ENCODE measurements at regions not wholly inside any gene's neighbourhood (a gene's known extent, or its start where the extent isn't known, plus 50 kb on each side); places are given as distances from the start of the nearest gene placed in this dataset.
"Not testable (repeated sequence)": the region's sequence is repeated elsewhere in the genome, so short reads cannot be mapped to it uniquely, and the experiment has no call there.

DNA sequence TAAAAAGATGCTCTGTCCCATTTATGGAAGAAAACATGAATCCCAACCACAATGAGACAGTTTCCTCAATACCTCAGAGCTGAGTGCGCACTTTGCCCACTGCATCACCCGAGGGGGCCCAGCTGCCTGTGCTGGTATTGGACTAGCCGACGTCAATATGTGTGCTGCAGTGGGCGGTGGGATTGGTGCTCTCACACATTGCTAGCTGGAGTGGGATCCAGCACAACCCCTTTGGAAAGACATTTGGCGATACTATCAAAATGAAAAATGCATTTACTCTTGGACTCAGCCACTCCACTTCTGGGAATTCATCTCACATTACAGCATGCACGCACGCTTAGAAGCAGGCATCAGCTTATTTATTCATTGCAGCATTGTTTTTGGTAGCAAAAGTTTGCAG lies 289.2 kb upstream of the FOXF1 start:
- no peak for DNase-seq

DNA sequence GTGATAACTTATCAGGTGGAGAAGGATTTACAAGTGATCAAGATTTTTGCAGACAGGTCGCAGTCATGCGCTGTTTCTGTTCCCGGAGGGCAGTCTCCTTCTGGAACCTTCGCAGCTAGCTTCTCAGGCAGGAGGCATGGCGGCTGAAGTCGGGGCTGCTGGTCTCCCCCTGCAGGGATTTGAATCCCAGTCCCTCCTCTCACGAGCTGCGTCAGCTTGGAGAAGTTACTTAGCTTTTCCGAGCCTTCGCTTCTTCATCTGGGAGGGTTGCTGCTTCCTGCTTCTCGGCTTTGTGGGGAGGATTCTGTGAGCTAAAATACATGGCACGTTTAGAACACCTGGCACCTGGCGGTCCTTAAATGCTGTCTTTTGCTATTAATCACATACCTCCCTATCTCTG lies 287.8 kb upstream of the FOXF1 start:
- no peak for DNase-seq

DNA sequence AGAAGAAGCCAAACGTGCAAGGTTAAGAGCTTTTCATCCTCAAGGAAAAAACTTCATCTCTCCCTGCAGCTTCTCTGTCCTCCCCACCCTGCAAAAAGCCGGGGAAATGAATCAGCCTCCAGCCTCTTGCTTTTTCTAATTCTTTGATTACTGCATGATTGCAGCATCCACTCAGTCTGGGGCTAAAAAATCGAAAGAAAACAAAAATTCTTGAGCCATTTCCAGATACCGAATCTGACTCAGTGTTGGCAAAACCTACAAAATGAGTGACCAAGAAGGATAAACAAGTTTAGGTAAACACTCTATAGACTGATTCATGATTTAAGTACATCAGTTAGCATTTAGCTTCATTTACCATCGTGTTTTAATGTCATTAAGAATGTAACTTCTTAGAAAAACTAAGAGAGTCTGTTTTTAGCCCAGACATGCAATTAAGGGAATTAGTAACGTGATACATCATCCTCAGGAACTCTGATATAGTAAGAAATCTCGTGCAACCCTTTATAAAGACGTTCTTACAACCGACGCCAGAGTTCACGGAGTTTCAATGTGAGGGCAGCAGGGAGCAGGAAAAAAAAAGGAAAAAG lies 287.3 kb upstream of the FOXF1 start:
- no peak for DNase-seq

DNA sequence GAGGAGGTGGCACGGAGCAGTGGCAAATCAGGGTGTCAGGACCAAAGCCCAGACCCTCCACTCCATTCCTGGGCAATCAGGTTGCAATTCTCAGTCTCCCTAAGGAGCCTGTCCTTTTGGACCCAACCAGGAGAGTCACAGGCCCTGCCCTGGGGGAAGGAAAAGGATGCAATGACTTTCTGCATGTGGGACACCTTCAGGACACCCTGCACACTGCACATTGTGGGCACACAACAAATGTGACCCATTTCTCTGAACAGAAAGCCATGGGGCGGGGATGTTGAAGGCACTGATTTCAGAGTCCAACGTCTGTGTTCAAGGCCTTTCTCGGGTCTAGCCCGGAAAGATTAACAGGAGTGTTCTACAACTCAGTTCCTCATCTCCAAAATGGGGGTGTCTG lies 286.2 kb upstream of the FOXF1 start:
- no peak for DNase-seq

DNA sequence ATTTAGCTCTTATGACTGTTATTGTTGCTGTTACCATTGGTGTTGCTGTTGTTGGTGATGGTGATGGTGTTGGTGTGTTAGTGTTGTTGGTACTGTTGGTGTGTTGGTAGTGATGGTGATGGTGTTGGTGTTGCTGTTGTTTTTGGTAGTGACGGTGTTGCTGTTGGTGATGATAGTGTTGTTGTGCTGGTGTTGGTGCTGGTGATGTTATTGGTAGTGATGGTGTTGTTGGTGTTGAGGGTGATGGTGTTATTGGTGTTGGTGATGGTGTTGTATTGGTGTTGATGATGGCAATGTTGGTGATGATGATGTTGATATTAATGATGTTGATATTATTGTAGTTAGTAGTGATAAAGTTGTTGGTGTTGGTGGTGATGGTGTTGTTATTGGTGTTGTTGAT lies 285.7 kb upstream of the FOXF1 start:
- no peak for DNase-seq

DNA sequence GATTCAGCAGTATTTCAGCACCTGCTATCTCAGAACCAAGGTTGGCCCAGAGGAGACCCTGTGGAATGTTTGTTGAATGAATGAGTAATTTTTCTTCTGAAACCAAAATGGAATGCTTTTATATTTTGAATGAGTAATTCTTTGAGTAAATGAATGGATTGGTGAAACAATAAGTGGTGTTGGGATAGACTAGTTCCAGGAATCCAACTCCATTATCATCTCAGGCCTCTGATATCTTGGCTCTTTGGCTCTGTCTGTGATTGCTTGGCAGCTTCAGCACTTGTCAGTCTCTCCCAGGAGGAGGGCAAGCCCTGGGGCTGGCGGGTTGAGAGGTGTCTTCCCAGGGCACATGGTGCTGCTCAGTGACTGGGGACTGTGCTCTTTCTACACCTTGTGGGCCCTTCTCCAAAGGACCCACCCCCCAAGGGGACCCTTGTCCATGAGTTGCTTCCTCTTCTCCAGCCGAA lies 284.4 kb upstream of the FOXF1 start:
- no peak for DNase-seq

DNA sequence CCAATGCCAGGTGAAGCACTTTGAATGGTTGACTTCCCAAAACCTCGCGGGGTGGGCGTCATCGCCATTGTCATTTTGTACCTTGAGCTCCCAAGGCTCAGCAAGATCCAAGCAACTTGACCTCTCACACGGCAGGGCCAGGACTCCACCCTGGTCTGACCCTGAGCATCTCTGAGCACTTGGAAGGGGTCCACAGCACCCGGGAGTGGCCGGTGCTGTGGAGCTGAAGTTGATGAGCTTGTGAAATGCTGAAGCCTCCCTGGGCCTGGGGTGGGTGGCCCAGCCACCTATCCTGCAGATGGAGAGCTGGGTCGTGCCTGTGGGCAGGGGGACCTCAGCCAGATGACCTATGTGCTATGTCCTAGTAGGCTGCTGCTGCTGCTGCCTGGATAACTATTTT lies 283.3 kb upstream of the FOXF1 start:
- DNase-seq, result no peak

DNA sequence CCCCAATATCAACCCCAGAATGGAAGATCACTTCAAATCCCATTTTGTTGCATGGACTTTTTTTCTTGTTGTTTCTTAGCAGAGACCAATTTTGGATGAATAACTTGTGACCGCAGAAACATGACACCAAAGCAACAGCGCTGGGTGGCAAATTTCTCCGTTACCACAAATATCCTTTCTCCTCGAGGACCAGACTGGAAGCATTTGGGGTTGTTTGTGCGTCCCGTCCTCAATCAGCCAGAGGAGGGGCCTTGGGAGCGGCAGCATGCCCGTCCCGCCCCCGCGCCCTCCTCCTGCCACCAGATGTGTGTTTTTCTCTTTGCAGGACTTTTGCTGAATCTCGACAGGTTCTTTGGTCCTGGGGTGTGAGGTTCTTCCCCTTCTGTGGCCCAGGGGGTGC lies 282.5 kb upstream of the FOXF1 start:
- no peak for DNase-seq

DNA sequence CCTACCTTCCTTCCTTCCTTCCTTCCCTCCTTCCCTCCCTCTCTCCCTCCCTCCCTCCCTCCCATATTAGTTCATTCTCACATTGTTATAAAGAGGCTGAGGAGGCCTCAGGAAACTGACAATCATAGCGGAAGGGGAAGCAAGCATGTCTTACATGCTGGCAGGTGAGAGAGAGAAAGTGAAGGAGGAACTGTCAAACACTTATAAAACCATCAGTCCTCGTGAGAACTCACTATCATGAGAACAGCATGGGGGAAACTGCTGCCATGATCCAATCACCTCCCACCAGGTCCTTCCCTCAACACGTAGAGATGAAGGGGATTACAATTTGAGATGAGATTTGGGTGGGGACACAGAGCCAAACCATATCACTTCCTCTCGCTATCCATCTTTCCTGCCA lies 281.6 kb upstream of the FOXF1 start:
- DNase-seq, result no peak

DNA sequence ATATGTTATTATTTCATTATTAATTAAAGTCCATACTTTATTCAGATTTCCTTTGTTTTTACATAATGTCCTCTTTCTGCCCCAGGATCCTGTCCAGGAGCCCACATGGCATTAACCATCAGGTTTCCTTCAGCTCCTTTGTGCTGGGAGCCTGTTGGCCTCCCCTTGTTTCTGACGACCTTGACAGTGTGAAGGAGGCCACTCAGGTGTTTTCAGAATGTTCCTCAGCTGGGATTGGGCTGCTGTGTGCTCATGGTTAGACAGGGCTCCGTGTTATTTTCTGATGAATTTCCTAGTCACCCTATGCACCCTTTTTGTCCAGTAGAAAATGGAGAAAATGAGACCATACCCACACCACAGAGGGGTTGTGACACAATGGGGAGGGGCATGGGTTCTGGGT lies 281.0 kb upstream of the FOXF1 start:
- DNase-seq, result no peak

DNA sequence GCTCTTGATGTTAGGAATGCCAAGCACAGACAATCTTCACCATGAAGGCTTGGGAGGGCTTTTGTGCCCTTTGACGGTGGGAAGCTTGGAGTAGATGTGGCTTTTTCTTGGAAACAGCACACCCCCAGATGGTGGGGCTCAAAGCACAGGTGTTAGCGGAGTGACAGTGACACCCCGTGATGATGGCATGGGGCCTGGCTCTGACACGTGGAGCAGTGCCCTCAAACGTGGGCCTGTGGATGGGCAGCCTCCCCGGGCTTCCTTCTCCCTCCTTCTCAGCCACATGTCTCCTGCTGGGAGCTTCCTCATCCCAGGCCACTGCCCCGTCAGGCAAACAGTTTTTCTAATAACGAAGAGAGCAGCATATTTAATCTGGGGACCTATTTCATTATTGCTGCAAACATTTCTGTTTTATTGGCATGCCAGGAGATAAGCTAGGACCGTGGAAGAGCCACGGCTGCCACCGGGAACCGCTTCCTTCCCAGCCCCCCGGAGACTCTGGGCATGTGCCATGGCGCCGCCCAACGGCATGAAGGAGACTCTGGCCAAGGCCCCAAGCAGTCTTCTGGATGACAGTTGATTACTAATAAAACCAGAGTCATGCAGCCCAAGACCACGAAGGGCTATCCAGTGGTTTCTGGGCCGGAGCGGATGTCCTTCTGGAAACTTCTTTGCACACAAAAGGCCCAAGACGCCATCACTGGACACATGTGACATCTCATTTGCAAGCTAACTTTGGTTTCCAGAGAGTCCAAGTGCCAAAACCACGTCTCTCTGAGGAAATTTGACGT lies 280.3 kb upstream of the FOXF1 start:
- DNase-seq, result no peak

DNA sequence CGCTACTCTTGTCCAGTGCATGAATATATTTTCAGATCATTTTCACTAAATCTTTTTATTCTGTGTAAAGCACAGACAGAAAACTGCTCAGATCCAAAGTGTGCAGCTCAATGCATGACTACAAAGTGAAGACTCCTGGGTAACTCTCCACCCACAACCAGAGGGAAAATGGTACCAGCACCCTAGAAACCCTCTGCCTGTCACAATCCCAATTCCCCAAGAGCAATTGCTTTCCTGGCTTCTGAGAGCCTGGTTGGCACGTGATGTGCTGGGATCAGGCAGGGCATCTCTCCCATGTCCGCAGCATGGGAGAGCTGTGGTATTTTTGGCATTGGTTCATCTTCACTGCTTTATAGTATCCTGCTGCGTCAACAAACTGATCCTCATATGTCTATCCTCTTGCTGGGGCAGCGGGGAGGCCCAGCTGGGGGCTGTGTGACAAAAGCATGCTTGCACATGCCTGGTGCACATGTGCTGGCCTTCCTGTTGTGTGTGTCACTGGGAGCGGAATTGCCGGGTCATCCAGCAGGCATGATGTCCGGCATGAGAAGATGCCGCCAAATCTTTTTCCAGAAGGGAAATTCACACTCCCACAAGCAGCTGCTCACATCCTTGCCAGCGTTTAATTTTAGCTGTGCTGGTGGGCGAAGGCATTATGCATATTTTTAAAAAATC lies 278.9 kb upstream of the FOXF1 start:
- no peak for DNase-seq

DNA sequence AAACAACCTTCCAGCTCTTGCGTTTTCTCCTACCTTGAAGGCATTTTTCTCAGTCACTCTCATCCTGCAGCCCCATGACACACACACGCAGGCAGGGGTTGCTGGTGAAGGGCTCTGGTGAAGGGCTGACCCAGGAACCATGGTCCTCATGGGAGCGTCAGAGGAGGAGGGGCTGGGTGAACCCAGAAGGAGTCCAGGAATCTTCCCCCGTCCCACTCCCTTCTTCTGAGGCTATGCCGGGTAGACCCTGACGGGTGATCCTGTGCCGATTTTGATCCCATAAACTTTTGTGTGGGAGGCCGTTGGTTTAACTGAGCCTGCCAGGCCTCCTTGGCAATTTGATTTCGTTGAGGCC lies 278.4 kb upstream of the FOXF1 start:
- DNase-seq, result no peak

DNA sequence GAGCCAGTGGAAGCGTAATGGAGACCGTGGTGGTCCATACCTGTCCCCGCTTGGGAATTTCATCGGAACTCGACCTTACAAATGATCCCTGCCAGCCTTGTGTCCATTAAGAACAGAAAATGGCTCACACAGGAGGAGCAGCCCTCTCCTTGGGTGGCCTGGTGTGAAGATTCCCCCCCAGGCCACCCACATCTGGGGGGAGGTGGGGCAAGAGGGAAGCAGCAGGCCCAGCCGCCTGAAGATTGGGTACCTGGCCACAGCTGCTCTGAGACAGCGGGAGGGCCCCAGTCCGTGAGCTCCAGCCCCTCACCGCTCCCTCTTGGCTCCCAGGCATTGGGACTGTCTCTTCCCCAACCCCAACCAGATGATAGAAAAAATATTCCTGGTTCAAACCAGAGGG lies 277.8 kb upstream of the FOXF1 start:
- DNase-seq, result no peak

DNA sequence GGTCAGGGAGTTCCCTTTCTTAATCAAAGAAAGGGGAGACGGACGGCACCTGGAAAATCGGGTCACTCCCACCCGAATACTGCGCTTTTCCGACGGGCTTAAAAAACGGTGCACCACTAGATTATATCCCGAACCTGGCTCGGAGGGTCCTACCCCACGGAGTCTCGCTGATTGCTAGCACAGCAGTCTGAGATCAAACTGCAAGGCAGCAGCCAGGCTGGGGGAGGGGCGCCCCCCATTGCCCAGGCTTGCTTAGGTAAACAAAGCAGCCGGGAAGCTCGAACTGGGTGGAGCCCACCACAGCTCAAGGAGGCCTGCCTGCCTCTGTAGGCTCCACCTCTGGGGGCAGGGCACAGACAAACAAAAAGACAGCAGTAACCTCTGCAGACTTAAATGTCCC lies 276.8 kb upstream of the FOXF1 start:
- not testable (repeated sequence) for DNase-seq

DNA sequence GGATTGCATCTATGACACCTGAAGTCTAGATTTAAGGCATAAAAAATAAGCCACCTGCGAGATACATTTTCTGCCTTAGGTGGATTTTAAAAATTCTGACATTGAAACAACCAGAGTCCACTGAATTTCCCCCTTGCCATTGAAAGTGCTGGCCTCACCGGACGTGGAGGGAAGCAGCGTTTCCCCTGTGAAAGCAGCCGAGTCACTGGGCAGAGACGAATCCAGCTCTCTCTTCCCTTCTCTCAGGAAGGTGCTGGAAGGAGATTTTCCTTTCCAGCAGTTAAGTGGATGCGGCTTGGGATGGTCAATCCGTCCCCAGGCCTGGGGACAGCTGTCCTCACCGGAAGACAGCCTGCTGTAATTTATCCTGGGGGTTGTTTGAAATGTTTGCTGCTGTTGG lies 270.9 kb upstream of the FOXF1 start:
- no peak for DNase-seq

DNA sequence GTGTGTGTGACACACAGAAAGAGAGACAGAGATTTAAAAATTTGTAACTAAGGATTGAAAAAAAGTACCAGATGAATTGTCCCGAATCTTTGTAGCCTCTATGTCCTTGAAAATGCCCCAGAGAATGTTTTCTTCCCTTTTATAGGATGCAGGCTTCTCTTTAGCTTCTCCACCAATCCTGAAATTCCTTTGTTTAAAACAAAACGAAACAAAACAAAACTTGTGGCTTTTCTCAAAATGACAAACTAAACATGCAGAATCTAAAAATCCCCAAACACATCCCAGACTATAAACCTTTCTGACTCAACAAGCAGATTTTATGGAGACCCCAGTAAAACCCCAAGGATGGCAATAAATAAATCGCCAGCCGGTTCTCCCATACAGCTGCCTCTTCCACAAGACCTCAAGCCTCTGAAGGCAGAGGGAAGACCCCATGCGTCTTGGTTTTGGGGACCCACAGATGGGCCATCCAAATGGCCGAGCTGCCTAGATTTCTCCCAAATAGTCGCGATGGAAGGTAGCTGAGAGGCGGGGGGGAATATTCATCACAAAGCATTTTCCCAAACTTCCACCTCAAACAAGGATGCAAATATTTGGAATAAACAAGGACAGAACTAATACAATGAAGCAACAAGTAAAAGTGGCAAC lies 269.5 kb upstream of the FOXF1 start:
- DNase-seq, result no peak

DNA sequence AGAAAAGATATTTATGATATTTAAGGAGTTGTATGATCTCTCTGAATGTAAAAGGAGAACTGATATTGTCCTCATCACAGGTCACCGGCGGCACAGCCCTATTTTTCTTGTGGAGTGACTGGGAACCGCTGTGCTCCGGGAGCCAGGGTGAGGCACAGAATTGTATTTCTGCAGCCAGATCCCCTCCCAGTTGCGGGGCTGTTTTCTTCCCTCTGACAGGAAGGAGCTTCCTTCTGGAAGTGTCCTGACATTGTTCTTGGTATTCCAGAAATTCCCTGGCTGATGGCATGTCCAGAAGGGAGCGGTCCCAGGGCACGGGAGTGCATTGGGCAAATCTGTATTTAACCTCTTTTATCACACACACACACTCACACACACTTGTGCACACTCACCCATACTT lies 268.6 kb upstream of the FOXF1 start:
- no peak for DNase-seq

DNA sequence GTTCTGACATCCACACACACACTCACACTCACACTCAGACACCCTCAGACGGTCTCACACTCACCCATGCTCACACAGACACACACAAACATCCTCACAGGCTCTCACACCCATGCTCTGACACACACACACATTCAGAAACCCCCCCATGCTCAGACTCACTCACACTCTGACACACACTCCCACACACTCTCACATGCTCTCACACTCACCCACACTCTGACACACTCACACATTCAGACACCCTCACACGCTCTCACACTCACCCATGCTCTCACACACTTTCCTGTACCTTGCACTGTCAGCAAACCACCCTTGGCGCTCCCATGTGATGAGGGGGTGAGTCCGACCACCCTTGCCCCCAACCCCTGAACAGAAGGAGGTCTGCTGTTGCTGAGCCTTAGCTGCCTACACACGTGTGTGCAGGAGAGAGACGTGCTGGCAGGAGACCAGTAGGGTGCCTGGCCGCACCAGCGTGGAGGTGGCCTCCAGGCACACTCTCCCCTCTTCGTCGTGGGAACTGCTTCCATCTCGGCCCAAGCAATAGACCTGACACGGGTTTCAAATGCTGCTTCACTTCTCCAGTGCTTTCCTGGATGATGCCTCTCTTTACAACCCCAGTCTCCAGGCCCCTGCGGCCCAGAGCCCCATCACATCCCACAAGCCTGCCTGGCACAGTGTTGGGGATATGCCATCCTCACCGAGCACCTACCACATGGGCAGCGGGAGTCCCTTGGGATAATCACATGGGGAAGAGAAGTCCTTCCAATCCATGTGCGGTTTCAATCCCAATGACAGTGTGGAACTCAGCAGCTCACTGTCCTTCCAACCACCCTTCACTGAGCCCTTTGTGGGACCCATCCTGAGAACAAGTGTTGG lies 267.8 kb upstream of the FOXF1 start:
- no peak for DNase-seq

DNA sequence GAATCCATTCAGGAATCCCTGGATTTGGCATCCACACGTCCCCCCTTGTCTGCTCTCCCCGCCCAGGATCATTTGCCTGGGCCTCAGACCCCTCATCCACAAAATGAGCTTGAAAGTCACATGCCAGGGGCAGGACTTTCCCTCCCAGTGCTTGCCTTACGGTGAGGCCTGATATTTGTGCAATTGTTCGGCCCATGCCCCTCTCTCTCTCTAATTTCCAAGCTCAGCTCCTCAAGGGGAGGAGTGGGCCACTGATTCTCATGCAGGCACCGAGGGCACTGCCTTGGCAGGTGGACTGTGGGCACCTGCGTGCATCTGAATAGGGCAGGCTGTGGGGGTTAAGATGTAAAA lies 267.2 kb upstream of the FOXF1 start:
- DNase-seq, result no peak

DNA sequence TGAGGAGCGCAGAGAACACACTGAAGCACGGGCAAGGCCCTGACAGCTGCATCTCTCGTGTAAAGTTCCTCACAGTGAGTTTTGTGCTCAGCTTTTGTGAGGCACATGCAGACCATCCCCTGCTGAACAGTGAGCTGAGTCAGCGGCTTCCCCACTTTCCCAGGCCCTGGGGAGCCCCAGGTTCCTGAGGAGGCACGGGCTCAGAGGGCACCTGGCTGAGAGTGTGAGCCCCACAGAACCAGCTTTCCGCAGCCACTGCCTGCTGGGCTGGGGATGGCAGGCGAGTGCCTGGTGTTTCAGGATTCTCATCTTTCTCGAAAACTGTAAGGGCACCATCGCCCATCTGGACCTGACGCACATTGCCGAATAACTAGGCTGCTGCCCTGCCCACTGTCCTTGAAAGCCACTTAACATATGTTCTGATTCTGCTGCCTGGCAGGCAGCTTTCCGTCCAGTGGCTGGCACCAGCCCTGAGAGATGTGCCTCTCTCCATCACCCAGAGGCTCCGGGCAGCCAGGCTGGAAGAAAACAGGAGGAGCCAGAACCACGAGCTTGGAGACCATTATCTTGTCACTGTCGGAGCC lies 266.7 kb upstream of the FOXF1 start:
- no peak for DNase-seq

DNA sequence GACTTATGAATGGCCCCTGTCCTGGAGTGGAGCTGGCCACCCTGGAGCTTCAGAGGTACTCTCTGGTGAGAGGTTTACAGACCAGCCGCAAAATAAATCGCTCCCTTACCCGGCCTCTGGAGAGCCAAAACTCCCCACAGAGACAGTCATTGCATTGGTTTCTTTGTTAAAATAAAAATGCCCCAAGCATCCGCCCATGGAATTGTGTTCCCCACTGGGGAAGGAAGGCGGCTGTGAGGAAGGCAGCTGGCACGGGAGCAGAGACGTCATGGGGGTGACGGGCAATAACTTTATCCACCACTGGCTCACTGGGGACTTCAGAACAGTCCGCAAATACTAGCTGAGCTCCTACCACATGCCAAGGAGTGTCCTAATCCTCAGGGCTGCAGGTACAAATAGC lies 266.2 kb upstream of the FOXF1 start:
- no peak for DNase-seq

DNA sequence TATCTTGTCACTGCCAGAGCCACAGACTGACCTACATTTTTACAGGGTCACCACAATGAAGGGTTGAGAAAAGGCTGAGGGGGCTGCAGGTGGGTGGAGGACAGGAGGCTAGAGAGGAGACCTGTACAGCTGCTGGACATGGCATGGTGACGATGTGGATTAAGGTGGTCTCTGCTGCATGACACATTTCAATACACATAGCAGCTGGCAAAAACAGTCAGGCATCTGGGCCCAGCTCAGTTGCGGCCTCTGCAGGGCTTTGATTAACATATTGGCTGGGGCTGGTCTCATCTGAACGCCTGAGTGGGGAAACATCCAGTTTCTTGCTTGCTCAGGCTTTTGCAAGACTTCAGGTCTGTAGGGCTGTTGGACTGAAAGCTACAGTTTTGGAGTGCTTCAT lies 265.4 kb upstream of the FOXF1 start:
- no peak for DNase-seq
